ENCODE measurements at regions not wholly inside any gene's neighbourhood (a gene's known extent, or its start where the extent isn't known, plus 50 kb on each side); places are given as distances from the start of the nearest gene placed in this dataset.

DNA sequence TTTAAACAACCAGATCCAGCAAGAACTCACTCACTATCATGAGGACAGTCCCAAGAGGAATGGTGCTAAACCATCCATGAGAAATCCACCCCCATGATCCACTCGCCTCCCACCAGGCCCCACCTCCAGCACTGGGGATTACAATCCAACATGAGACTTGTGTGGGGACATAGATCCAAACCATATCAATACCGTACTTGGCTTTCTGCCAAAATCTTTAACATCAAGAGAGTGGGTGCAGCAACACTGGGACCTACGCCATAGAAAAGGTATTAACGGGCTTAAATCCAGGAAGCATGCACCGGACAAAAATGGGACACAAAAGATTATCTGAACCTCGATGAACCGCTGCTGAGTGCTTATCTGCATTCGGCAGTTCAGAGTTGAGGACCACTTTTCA lies 322.3 kb upstream of the ARID1B start:
- ATAC-seq (no peak), FAIRE-seq (no peak), DNase-seq (ENCODE audit: low read depth in 1 of 2, low spot score in 1 of 2) (no peak)
- no peak overlapping the region for H3K27ac ChIP-seq
- TF ChIP-seq NFE2L2 (conservative IDR thresholded peaks at IDR 0.05; ENCODE audit: low read length), result no peak
- TF ChIP-seq GATA3 (IDR thresholded peaks at IDR 0.05; ENCODE audit: borderline replicate concordance), result no peak
- no peak for TF ChIP-seq KDM1A (IDR thresholded peaks at IDR 0.05; ENCODE audit: low read depth)
- no peak for TF ChIP-seq RAD21 (conservative IDR thresholded peaks at IDR 0.05 in 1 of 2, IDR thresholded peaks at IDR 0.05 in 1 of 2)
- TF ChIP-seq, protein P1, sequence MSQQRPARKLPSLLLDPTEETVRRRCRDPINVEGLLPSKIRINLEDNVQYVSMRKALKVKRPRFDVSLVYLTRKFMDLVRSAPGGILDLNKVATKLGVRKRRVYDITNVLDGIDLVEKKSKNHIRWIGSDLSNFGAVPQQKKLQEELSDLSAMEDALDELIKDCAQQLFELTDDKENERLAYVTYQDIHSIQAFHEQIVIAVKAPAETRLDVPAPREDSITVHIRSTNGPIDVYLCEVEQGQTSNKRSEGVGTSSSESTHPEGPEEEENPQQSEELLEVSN (IDR thresholded peaks at IDR 0.05; ENCODE audit: borderline replicate concordance, low read depth), result no peak
- TF ChIP-seq JUNB (IDR thresholded peaks at IDR 0.05), result no peak
- TF ChIP-seq KDM5A (IDR thresholded peaks at IDR 0.05), result no peak
- TF ChIP-seq SREBF2 (IDR thresholded peaks at IDR 0.05), result no peak
- TF ChIP-seq CEBPB (IDR thresholded peaks at IDR 0.05), result no peak
- no peak for TF ChIP-seq SMC3 (IDR thresholded peaks at IDR 0.05)
- TF ChIP-seq MYC (IDR thresholded peaks at IDR 0.05; ENCODE audit: borderline replicate concordance, low read length), result no peak
- TF ChIP-seq, protein P2, sequence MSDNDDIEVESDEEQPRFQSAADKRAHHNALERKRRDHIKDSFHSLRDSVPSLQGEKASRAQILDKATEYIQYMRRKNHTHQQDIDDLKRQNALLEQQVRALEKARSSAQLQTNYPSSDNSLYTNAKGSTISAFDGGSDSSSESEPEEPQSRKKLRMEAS (IDR thresholded peaks at IDR 0.05), result no peak
- no peak for TF ChIP-seq BHLHE40 (IDR thresholded peaks at IDR 0.05; ENCODE audit: low read depth, low read length)
- TF ChIP-seq CHD4 (IDR thresholded peaks at IDR 0.05; ENCODE audit: borderline replicate concordance), result no peak
- no peak for TF ChIP-seq ZSCAN20 (CRISPR knock-in tag; IDR thresholded peaks at IDR 0.05)
- TF ChIP-seq, protein P3, sequence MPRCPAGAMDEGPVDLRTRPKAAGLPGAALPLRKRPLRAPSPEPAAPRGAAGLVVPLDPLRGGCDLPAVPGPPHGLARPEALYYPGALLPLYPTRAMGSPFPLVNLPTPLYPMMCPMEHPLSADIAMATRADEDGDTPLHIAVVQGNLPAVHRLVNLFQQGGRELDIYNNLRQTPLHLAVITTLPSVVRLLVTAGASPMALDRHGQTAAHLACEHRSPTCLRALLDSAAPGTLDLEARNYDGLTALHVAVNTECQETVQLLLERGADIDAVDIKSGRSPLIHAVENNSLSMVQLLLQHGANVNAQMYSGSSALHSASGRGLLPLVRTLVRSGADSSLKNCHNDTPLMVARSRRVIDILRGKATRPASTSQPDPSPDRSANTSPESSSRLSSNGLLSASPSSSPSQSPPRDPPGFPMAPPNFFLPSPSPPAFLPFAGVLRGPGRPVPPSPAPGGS (IDR thresholded peaks at IDR 0.05), result no peak
- 57% methylated on average over 8 of the region's 8 CpGs for WGBS (ENCODE audit: missing lambda C conversion rate)
- H3K4me2 ChIP-seq, result no peak overlapping the region
- H3K4me1 ChIP-seq, result no peaks in the 10 kb centered on the region
- POLR2A ChIA-PET, result no interaction called here
- no peaks in the 10 kb centered on the region; the same call in 2 of the 3 replicates for H3K9me3 ChIP-seq
- CTCF ChIA-PET, result no interaction called here
- no peak overlapping the region for H3K4me3 ChIP-seq

DNA sequence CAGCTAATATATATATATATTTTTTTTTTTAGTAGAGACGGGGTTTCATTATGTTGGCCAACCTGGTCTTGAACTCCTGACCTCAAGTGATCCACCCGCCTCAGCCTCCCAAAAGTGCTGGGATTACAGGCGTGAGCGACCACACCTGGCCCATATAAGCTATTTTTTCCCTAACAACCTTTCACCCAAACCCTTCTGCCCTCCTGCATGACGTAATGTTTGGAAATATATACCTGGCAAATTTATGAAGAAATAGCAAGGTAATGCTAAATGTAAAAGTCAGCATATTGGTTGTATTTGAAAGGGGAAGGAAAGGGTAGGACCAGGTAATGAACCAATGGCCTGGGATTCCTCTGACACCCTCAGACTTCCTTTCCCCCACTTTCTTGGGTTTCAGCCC lies 325.5 kb upstream of the ARID1B start:
- no peak for FAIRE-seq
- CTCF ChIA-PET, result no interaction called here

More for the DNA sequence above, 325.5 kb upstream of the ARID1B start:
- DNase-seq (ENCODE audit: low read depth in 1 of 2, low spot score in 1 of 2), result no peak
- TF ChIP-seq ESRRA (IDR thresholded peaks at IDR 0.05; ENCODE audit: borderline replicate concordance, low read length) (no peak), HDAC2 (IDR thresholded peaks at IDR 0.05) (no peak), NFE2L2 (conservative IDR thresholded peaks at IDR 0.05; ENCODE audit: low read length) (no peak), CBX8 (IDR thresholded peaks at IDR 0.05) (no peak), JUNB (IDR thresholded peaks at IDR 0.05) (no peak), TFCP2L1 (CRISPR knock-in tag; IDR thresholded peaks at IDR 0.05) (no peak), POLR2AphosphoS2 (conservative IDR thresholded peaks at IDR 0.05; ENCODE audit: low read length) (no peak), EHMT2 (IDR thresholded peaks at IDR 0.05; ENCODE audit: low read depth) (no peak), HOXB13 (CRISPR knock-in tag; IDR thresholded peaks at IDR 0.05; ENCODE audit: low read depth) (no peak), RARB (CRISPR knock-in tag; IDR thresholded peaks at IDR 0.05) (no peak), POLR2A (IDR thresholded peaks at IDR 0.05; ENCODE audit: low read length) (no peak), GATA3 (IDR thresholded peaks at IDR 0.05; ENCODE audit: borderline replicate concordance) (no peak), MYC (IDR thresholded peaks at IDR 0.05; ENCODE audit: borderline replicate concordance, low read length) (no peak), RFX5 (IDR thresholded peaks at IDR 0.05) (no peak), RAD21 (conservative IDR thresholded peaks at IDR 0.05 in 1 of 2, IDR thresholded peaks at IDR 0.05 in 1 of 2) (no peak), CHD4 (IDR thresholded peaks at IDR 0.05; ENCODE audit: borderline replicate concordance) (no peak)
- TF ChIP-seq, protein P3 (IDR thresholded peaks at IDR 0.05), result no peak
- TF ChIP-seq, protein P4, sequence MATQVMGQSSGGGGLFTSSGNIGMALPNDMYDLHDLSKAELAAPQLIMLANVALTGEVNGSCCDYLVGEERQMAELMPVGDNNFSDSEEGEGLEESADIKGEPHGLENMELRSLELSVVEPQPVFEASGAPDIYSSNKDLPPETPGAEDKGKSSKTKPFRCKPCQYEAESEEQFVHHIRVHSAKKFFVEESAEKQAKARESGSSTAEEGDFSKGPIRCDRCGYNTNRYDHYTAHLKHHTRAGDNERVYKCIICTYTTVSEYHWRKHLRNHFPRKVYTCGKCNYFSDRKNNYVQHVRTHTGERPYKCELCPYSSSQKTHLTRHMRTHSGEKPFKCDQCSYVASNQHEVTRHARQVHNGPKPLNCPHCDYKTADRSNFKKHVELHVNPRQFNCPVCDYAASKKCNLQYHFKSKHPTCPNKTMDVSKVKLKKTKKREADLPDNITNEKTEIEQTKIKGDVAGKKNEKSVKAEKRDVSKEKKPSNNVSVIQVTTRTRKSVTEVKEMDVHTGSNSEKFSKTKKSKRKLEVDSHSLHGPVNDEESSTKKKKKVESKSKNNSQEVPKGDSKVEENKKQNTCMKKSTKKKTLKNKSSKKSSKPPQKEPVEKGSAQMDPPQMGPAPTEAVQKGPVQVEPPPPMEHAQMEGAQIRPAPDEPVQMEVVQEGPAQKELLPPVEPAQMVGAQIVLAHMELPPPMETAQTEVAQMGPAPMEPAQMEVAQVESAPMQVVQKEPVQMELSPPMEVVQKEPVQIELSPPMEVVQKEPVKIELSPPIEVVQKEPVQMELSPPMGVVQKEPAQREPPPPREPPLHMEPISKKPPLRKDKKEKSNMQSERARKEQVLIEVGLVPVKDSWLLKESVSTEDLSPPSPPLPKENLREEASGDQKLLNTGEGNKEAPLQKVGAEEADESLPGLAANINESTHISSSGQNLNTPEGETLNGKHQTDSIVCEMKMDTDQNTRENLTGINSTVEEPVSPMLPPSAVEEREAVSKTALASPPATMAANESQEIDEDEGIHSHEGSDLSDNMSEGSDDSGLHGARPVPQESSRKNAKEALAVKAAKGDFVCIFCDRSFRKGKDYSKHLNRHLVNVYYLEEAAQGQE (IDR thresholded peaks at IDR 0.05), result no peak
- TF ChIP-seq, protein P1 (IDR thresholded peaks at IDR 0.05; ENCODE audit: borderline replicate concordance, low read depth), result no peak
- no peak for ATAC-seq
- H3K4me2 ChIP-seq, result no peak overlapping the region
- no peak overlapping the region for H3K27ac ChIP-seq
- no peak overlapping the region for H3K4me3 ChIP-seq
- POLR2A ChIA-PET, result no interaction called here
- 58% methylated on average over 5 of the region's 5 CpGs for WGBS (ENCODE audit: missing lambda C conversion rate)
- H3K4me1 ChIP-seq, result no peaks in the 10 kb centered on the region
- H3K9me3 ChIP-seq, result no peaks in the 10 kb centered on the region; the same call in 2 of the 3 replicates

Data from A549 (cell line).